Immature natural killer cell (primary cell): ENCODE measurements at regions not wholly inside any gene's neighbourhood (a gene's known extent, or its start where the extent isn't known, plus 50 kb on each side); places are given as distances from the start of the nearest gene placed in this dataset.

ENCODE experiments used
- DNase-seq, 3 donors: peaks; one replicate each; pipeline ENCODE4 v3.0.0; 2022; ENCODE audit warnings: mixed read lengths in 1 of 3
- H3K27ac Mint-ChIP-seq, 6 donors: one replicate each; pipeline ENCODE4 v1.8.0; 2020; ENCODE audit warnings: mixed read lengths in 6 of 6, mild to moderate bottlenecking in 5 of 6, inconsistent platforms in 4 of 6, moderate library complexity in 3 of 6
- H3K27me3 Mint-ChIP-seq, 3 donors: one replicate each; pipeline ENCODE4 v1.8.0; 2020 to 2021; ENCODE audit warnings: low read depth in 3 of 3, mild to moderate bottlenecking in 3 of 3, mixed read lengths in 3 of 3, moderate library complexity in 3 of 3, inconsistent platforms in 1 of 3
- H3K36me3 Mint-ChIP-seq, 3 donors: one replicate each; pipeline ENCODE4 v1.8.0; 2020; ENCODE audit warnings: mixed read lengths in 3 of 3, inconsistent platforms in 2 of 3, mild to moderate bottlenecking in 2 of 3
- H3K4me1 Mint-ChIP-seq, 2 donors: one replicate each; pipeline ENCODE4 v1.8.0; 2020; ENCODE audit warnings: inconsistent platforms in 2 of 2, mild to moderate bottlenecking in 2 of 2, mixed read lengths in 2 of 2, moderate library complexity in 1 of 2
- H3K4me3 Mint-ChIP-seq, 5 donors: one replicate each; pipeline ENCODE4 v1.8.0; 2020; ENCODE audit warnings: mild to moderate bottlenecking in 5 of 5, mixed read lengths in 5 of 5, inconsistent platforms in 3 of 5, moderate library complexity in 3 of 5
- H3K9me3 Mint-ChIP-seq, 6 donors: one replicate each; pipeline ENCODE4 v1.8.0; 2020; ENCODE audit warnings: mild to moderate bottlenecking in 6 of 6, mixed read lengths in 6 of 6, inconsistent platforms in 4 of 6, moderate library complexity in 3 of 6

- no peak overlapping the region for H3K27ac Mint-ChIP-seq
- peaks cover 1 to 7% (median 2%) of the 10 kb centered on the region in 3 donors for H3K27me3 Mint-ChIP-seq
- DNase-seq, result no peak
- no peaks in the 10 kb centered on the region for H3K4me1 Mint-ChIP-seq
- H3K36me3 Mint-ChIP-seq, result no peaks in the 10 kb centered on the region
- no peak overlapping the region for H3K4me3 Mint-ChIP-seq
- H3K9me3 Mint-ChIP-seq, result peaks cover 0 to 2% (median 0%) of the 10 kb centered on the region in 6 donors
Measured at GRCh38 chr3:43783987-43784639, 93.4 kb downstream of the ABHD5 start.

DNA sequence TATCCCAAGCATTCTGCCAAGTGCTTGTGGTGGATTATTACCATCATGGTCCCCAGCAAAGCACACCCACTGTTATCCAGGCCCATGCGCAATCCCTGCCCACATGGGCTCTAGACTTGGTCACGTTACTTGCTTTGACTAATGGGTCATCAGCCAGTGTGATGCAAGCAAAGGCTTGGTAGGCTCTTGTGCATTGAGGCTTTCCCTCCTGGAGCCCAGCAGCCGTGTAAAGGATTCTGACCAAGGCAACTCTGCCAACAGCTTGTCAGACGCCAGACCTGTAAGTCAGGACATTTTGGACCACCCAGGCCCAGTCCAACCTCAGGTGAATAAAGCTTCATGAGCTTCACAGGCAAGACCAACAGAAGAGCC lies 93.9 kb downstream of the ABHD5 start:
- Mint-ChIP-seq H3K36me3 (no peaks in the 10 kb centered on the region), H3K9me3 (peaks cover 0 to 2% (median 0%) of the 10 kb centered on the region in 6 donors), H3K4me3 (no peak overlapping the region), H3K27ac (no peak overlapping the region), H3K27me3 (peaks cover 1 to 9% (median 2%) of the 10 kb centered on the region in 3 donors), H3K4me1 (no peaks in the 10 kb centered on the region)
- DNase-seq, result no peak

- Mint-ChIP-seq H3K27ac (peak overlapping the region in 1 of 6 donors; percentile 2), H3K36me3 (no peaks in the 10 kb centered on the region), H3K4me1 (no peaks in the 10 kb centered on the region), H3K4me3 (no peak overlapping the region), H3K27me3 (peaks cover 0 to 7% (median 1%) of the 10 kb centered on the region in 3 donors), H3K9me3 (no peaks in the 10 kb centered on the region)
- no peak for DNase-seq
Measured at GRCh38 chr3:43785551-43785950, 94.8 kb downstream of the ABHD5 start.

DNA sequence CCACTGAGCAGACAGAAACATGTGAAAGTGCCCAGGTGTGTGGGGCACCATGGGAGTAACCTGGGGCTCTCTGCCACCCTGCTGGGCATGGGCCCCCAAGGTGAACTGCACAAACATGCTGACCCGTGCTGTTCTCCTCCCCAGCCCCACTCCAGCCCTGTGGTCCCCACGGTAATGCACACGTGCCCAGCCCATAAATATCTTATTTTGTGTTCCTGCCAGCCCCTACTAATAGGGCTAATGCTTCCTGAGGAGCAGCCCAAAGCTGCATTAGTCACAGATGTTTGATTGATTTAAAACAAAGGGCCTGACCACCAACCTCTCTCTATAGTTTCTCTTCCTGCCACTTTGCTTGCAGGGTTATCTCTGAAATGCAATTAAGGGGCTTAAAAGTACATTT lies 95.4 kb downstream of the ABHD5 start:
- Mint-ChIP-seq H3K27me3 (peaks cover 0 to 7% (median 1%) of the 10 kb centered on the region in 3 donors), H3K9me3 (no peaks in the 10 kb centered on the region), H3K27ac (no peak overlapping the region), H3K36me3 (no peaks in the 10 kb centered on the region), H3K4me3 (no peak overlapping the region), H3K4me1 (no peaks in the 10 kb centered on the region)
- no peak for DNase-seq

- DNase-seq, result no peak
- no peaks in the 10 kb centered on the region for H3K9me3 Mint-ChIP-seq
- no peaks in the 10 kb centered on the region for H3K4me1 Mint-ChIP-seq
- no peak overlapping the region for H3K27ac Mint-ChIP-seq
- no peak overlapping the region for H3K4me3 Mint-ChIP-seq
- peaks cover 0 to 7% (median 3%) of the 10 kb centered on the region in 3 donors for H3K27me3 Mint-ChIP-seq
- H3K36me3 Mint-ChIP-seq, result no peaks in the 10 kb centered on the region
Measured at GRCh38 chr3:43786526-43787305, 96.0 kb downstream of the ABHD5 start.

DNA sequence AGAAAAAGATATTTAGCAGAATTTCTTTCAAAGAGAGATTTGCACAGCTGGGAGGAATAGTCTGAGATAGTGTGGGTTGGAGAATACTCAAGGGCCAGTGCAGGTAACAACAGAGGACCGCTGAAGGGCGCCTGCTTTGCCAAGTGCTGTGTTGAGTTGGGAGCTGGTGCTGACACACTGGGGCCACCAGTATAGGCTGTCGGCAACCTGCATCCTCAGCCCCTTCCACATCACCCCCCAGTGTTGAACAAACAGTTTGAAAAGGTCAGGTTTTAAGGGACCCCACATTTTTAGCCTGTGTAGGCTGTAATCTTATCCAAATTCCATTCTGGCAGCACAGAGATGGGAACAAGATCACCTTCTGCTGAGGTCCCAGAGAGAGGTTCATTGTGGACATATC lies 96.6 kb downstream of the ABHD5 start:
- H3K4me1 Mint-ChIP-seq, result no peaks in the 10 kb centered on the region
- no peak overlapping the region for H3K4me3 Mint-ChIP-seq
- no peaks in the 10 kb centered on the region for H3K9me3 Mint-ChIP-seq
- DNase-seq, result no peak
- H3K36me3 Mint-ChIP-seq, result no peaks in the 10 kb centered on the region
- H3K27me3 Mint-ChIP-seq, result peaks cover 0 to 7% (median 6%) of the 10 kb centered on the region in 3 donors
- no peak overlapping the region for H3K27ac Mint-ChIP-seq

- H3K9me3 Mint-ChIP-seq, result no peaks in the 10 kb centered on the region
- H3K27me3 Mint-ChIP-seq, result peaks cover 0 to 7% (median 6%) of the 10 kb centered on the region in 3 donors
- H3K4me3 Mint-ChIP-seq, result no peak overlapping the region
- no peaks in the 10 kb centered on the region for H3K36me3 Mint-ChIP-seq
- no peak for DNase-seq
- H3K4me1 Mint-ChIP-seq, result no peaks in the 10 kb centered on the region
- no peak overlapping the region for H3K27ac Mint-ChIP-seq
Measured at GRCh38 chr3:43789028-43789427, 98.3 kb downstream of the ABHD5 start.

GRCh38 chr3:43790060-43790459 lies 99.3 kb downstream of the ABHD5 start:
- H3K9me3 Mint-ChIP-seq, result no peaks in the 10 kb centered on the region

GRCh38 chr3:43790476-43790875 lies 99.7 kb downstream of the ABHD5 start:
- DNase-seq, result no peak
- no peak overlapping the region for H3K4me3 Mint-ChIP-seq
- H3K9me3 Mint-ChIP-seq, result no peaks in the 10 kb centered on the region
- no peaks in the 10 kb centered on the region for H3K36me3 Mint-ChIP-seq
- H3K27ac Mint-ChIP-seq, result no peak overlapping the region
- no peaks in the 10 kb centered on the region for H3K4me1 Mint-ChIP-seq
- H3K27me3 Mint-ChIP-seq, result peaks cover 0 to 10% (median 6%) of the 10 kb centered on the region in 3 donors

More at GRCh38 chr3:43790060-43790459, 99.3 kb downstream of the ABHD5 start:
- H3K36me3 Mint-ChIP-seq, result no peaks in the 10 kb centered on the region
- H3K4me1 Mint-ChIP-seq, result no peaks in the 10 kb centered on the region
- H3K4me3 Mint-ChIP-seq, result no peak overlapping the region
- H3K27me3 Mint-ChIP-seq, result peaks cover 0 to 7% (median 6%) of the 10 kb centered on the region in 3 donors
- no peak for DNase-seq
- H3K27ac Mint-ChIP-seq, result no peak overlapping the region

DNA sequence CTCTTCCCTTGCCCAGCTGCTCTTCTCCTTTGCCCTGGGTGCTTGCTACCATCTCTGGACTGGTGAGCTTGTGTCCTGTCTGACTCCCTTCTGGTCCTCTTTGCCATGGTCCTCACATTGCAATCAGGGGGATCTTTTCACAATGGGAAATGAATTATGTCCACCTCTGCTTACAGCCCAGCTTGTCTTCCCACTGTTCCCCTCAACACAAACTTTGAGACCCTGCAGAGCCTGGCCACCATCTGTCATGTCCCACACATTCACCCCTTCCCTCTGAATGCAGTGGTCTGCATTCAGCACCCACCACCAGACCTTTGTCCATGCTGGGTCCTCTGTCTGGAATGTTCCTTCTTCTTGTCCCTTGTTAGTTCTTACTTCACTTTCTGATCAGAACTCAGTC lies 100.5 kb downstream of the ABHD5 start:
- Mint-ChIP-seq H3K9me3 (no peaks in the 10 kb centered on the region), H3K36me3 (no peaks in the 10 kb centered on the region), H3K4me1 (no peaks in the 10 kb centered on the region), H3K27me3 (peaks cover 0 to 8% (median 6%) of the 10 kb centered on the region in 3 donors), H3K4me3 (no peak overlapping the region), H3K27ac (no peak overlapping the region)
- no peak for DNase-seq

- Mint-ChIP-seq H3K27me3 (peaks cover 0 to 6% (median 5%) of the 10 kb centered on the region in 3 donors), H3K27ac (no peak overlapping the region), H3K4me1 (no peaks in the 10 kb centered on the region)
Measured at GRCh38 chr3:43792904-43793303, 102.2 kb downstream of the ABHD5 start.

DNA sequence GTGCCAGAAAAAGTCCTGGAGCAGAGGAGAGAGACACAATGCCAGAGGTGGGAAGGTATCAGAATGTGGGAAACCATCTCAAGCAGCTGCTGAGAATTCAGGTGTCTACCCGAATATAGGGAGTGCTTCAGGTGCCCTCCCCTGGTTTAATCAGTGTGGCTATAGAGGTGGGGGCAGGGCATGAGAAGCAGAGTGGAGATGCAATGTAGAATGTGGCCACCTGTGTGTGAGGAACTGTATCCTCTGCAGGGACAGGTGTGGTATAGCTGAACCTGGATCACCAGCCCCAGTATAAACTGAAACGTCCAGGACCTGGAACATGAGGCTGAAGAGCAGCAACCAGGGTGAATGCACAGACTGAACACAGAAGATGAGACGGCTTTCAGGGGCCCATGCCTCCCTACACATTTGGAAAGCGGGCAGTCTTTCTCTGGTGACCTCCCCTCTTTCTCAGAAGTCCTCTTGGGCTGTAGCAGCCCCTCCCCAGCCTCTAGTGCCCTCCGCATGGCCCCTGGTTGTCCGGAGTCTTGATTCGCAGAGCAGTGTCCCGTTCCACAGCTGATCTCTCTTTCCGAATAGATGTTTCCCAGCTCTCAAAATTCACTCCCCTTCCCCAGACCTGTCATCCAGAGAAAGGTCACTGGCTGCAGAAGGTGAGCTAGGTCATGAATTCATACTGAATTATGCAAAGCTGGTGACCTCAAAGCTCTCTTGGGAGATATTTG lies 103.1 kb downstream of the ABHD5 start:
- Mint-ChIP-seq H3K27me3 (peaks cover 0 to 6% (median 5%) of the 10 kb centered on the region in 3 donors), H3K9me3 (no peaks in the 10 kb centered on the region), H3K4me1 (no peaks in the 10 kb centered on the region), H3K27ac (no peak overlapping the region), H3K4me3 (no peak overlapping the region), H3K36me3 (no peaks in the 10 kb centered on the region)
- no peak for DNase-seq

More at GRCh38 chr3:43792904-43793303, 102.2 kb downstream of the ABHD5 start:
- Mint-ChIP-seq H3K9me3 (no peaks in the 10 kb centered on the region), H3K36me3 (no peaks in the 10 kb centered on the region), H3K4me3 (no peak overlapping the region)
- no peak for DNase-seq

GRCh38 chr3:43794776-43795175 lies 104.0 kb downstream of the ABHD5 start:
- no peaks in the 10 kb centered on the region for H3K4me1 Mint-ChIP-seq
- no peak for DNase-seq
- no peak overlapping the region for H3K4me3 Mint-ChIP-seq
- H3K27ac Mint-ChIP-seq, result no peak overlapping the region
- H3K36me3 Mint-ChIP-seq, result no peaks in the 10 kb centered on the region
- no peaks in the 10 kb centered on the region for H3K9me3 Mint-ChIP-seq
- H3K27me3 Mint-ChIP-seq, result peaks cover 0 to 5% (median 3%) of the 10 kb centered on the region in 3 donors

DNA sequence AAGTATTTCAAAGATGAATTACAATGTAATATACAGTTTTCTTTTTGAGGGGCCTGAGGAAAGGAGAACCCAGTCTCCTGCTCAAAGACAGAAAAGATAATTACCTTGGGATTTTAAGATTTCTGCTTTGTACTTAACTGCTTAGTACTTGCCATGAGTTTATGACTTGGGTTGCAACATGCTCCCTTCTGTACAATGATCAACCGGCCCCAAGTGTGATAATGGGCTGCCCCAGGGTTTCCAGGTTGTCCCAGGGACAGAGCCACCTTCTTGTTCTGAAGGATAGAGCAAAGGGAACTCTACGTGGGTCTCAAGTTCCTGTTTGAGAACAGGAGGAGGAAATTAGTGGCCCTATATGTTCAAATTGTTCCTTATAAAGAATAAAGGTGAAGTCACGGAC lies 104.8 kb downstream of the ABHD5 start:
- Mint-ChIP-seq H3K4me1 (no peaks in the 10 kb centered on the region), H3K9me3 (no peaks in the 10 kb centered on the region), H3K4me3 (no peak overlapping the region), H3K36me3 (no peaks in the 10 kb centered on the region), H3K27me3 (peaks cover 0 to 5% (median 5%) of the 10 kb centered on the region in 3 donors), H3K27ac (no peak overlapping the region)
- no peak for DNase-seq
